SK-N-SH (cell line): ENCODE measurements at regions not wholly inside any gene's neighbourhood (a gene's known extent, or its start where the extent isn't known, plus 50 kb on each side); places are given as distances from the start of the nearest gene placed in this dataset.
A peak's percentile ranks its signal among the peaks of the same experiment; 100 is the strongest.

Source experiments
- CTCF ChIA-PET: fragments of 300-600, 350-600 bp; formaldehyde crosslinking; extraction: SDS; loops from one replicate; lab custom pipeline; 2021; lab: Yijun Ruan, JAX
- POLR2A ChIA-PET: fragments of 350-600 bp; sonication (Branson Sonifier 250); formaldehyde crosslinking; extraction: SDS; loops from one replicate; lab custom pipeline; 2020; ENCODE audit warnings: antibody characterized with exemption, inconsistent platforms; lab: Yijun Ruan, JAX
- DNase-seq: peaks from one replicate; pipeline ENCODE4 v3.0.0; 2012
- H2AFZ ChIP-seq: fragments of 200-600 bp; sonication (generic); 2 replicates; pipeline ENCODE4 v1.8.1; 2016; ENCODE audit warnings: antibody characterized with exemption, mild to moderate bottlenecking, low read depth
- H3F3A ChIP-seq: fragments of 200-600 bp; sonication (generic); replicated peaks from 2 replicates; pipeline ENCODE3; 2016; ENCODE audit warnings: antibody characterized with exemption, mild to moderate bottlenecking; ENCODE audit not compliant: insufficient read depth
- H3K27ac ChIP-seq, 2 experiments: fragments of 200-500 bp in 1 of 2; fragments of 200-600 bp in 1 of 2; sonication (Bioruptor generic) in 1 of 2; sonication (generic), shearing (Covaris generic) in 1 of 2; 2 replicates each; pipeline versions ENCODE4 v1.5.1 to v1.6.1; 2014 to 2016; ENCODE audit warnings: low read depth in 2 of 2, inconsistent platforms in 1 of 2, low read length in 1 of 2, mild to moderate bottlenecking in 1 of 2, mixed read lengths in 1 of 2
- H3K27me3 ChIP-seq: fragments of 200-600 bp; sonication (generic), shearing (Covaris generic); 2 replicates; pipeline ENCODE4 v1.6.1; 2016; ENCODE audit warnings: mixed run types; ENCODE audit not compliant: insufficient read depth
- H3K36me3 ChIP-seq, 2 experiments: fragments of 200-500 bp in 1 of 2; fragments of 200-600 bp in 1 of 2; sonication (Bioruptor generic) in 1 of 2; sonication (generic) in 1 of 2; replicated peaks in 1 of 2; 2 replicates each; pipeline versions ENCODE3 to v1.5.1; 2014 to 2016; ENCODE audit warnings: low read length in 1 of 2, mild to moderate bottlenecking in 1 of 2; ENCODE audit not compliant: insufficient read depth in 2 of 2, control insufficient read depth in 1 of 2
- H3K4me1 ChIP-seq, 2 experiments: fragments of 200-500 bp in 1 of 2; fragments of 200-600 bp in 1 of 2; sonication (Bioruptor generic) in 1 of 2; sonication (generic), shearing (Covaris generic) in 1 of 2; 2 replicates each; pipeline versions ENCODE4 v1.5.1 to v1.6.1; 2014 to 2016; ENCODE audit warnings: low read depth in 1 of 2, low read length in 1 of 2, mixed run types in 1 of 2; ENCODE audit not compliant: insufficient read depth in 2 of 2, control insufficient read depth in 1 of 2
- H3K4me2 ChIP-seq: fragments of 200-600 bp; sonication (generic), shearing (Covaris generic); 2 replicates; pipeline ENCODE4 v1.6.1; 2017; ENCODE audit warnings: mixed run types
- H3K4me3 ChIP-seq, 2 experiments: fragments of 200-500 bp in 1 of 2; fragments of 200-600 bp in 1 of 2; sonication (Bioruptor generic) in 1 of 2; sonication (generic), shearing (Covaris generic) in 1 of 2; 2 replicates each; pipeline versions ENCODE4 v1.5.1 to v1.8.1; 2014 to 2016; ENCODE audit warnings: low read depth in 2 of 2, inconsistent platforms in 1 of 2, low read length in 1 of 2, mild to moderate bottlenecking in 1 of 2, mixed read lengths in 1 of 2, moderate library complexity in 1 of 2
- H3K79me2 ChIP-seq: fragments of 200-600 bp; sonication (generic); 2 replicates; pipeline ENCODE4 v1.8.1; 2017; ENCODE audit warnings: mild to moderate bottlenecking; ENCODE audit not compliant: insufficient read depth
- H3K9ac ChIP-seq: fragments of 200-600 bp; sonication (generic); 2 replicates; pipeline ENCODE4 v1.6.1; 2017; ENCODE audit warnings: mixed run types
- H3K9me2 ChIP-seq: fragments of 200-600 bp; sonication (generic); 2 replicates; pipeline ENCODE4 v1.6.1; 2017; ENCODE audit warnings: mixed run types
- H3K9me3 ChIP-seq: fragments of 200-600 bp; sonication (generic); 2 replicates; pipeline ENCODE4 v1.6.1; 2017; ENCODE audit warnings: mixed run types, mild to moderate bottlenecking, moderate library complexity
- H4K20me1 ChIP-seq: fragments of 200-600 bp; sonication (generic); 2 replicates; pipeline ENCODE4 v1.6.1; 2017; ENCODE audit warnings: mild to moderate bottlenecking, mixed run types; ENCODE audit not compliant: insufficient read depth
- CHD2 ChIP-seq: fragments of 150-350 bp; IDR thresholded peaks from 2 replicates; pipeline ENCODE4 v1.6.1; 2018; ENCODE audit warnings: low read length; ENCODE audit not compliant: partially characterized antibody
- ELF1 ChIP-seq: IDR thresholded peaks from 2 replicates; pipeline ENCODE4 v1.4.0; 2012
- FOXJ3 ChIP-seq: sonication (generic); formaldehyde crosslinking; IDR thresholded peaks from 2 replicates; pipeline ENCODE4 v1.5.1; 2020; ENCODE audit warnings: mild to moderate bottlenecking, missing genetic modification reagents
- FOXM1 ChIP-seq: IDR thresholded peaks from 2 replicates; pipeline ENCODE4 v1.4.0; 2012; ENCODE audit warnings: low read depth, mild to moderate bottlenecking
- GATA2 ChIP-seq: sonication (generic); formaldehyde crosslinking; IDR thresholded peaks from 2 replicates; pipeline ENCODE4 v1.5.0; 2020; ENCODE audit warnings: mild to moderate bottlenecking, missing genetic modification reagents
- JUND ChIP-seq: IDR thresholded peaks from 2 replicates; pipeline ENCODE4 v1.4.0; 2012
- MEF2A ChIP-seq: IDR thresholded peaks from 2 replicates; pipeline ENCODE4 v1.4.0; 2012; ENCODE audit warnings: low read depth, borderline replicate concordance
- MXI1 ChIP-seq: IDR thresholded peaks from 2 replicates; pipeline ENCODE4 v1.6.1; 2012; ENCODE audit warnings: mild to moderate bottlenecking, low read depth, low read length, improper control_type of control experiment
- SMC3 ChIP-seq: IDR thresholded peaks from 2 replicates; pipeline ENCODE4 v1.6.1; 2012; ENCODE audit warnings: low read depth, low read length, improper control_type of control experiment
- TAF1 ChIP-seq: IDR thresholded peaks from 2 replicates; pipeline ENCODE4 v1.6.1; 2012; ENCODE audit warnings: low read depth, mild to moderate bottlenecking, low read length, moderate library complexity, borderline replicate concordance
- TCF12 ChIP-seq: IDR thresholded peaks from 2 replicates; pipeline ENCODE4 v1.4.0; 2012
- USF1 ChIP-seq: IDR thresholded peaks from 2 replicates; pipeline ENCODE4 v1.4.0; 2012; ENCODE audit warnings: low read depth, borderline replicate concordance
- WGBS: methylation state at CpG from one replicate; pipeline ENCODE4 v1.1.6; 2017; ENCODE audit warnings: low lambda C conversion rate; 5-methylcytosine and 5-hydroxymethylcytosine counted together

- Histone ChIP-seq H3K27ac (no peak overlapping the region), H3K9me3 (no peaks in the 10 kb centered on the region), H3K36me3 (no peaks in the 10 kb centered on the region), H3K79me2 (no peaks in the 10 kb centered on the region), H3K4me2 (no peak overlapping the region), H2AFZ (no peak overlapping the region), H3K4me3 (no peak overlapping the region), H3K9ac (no peak overlapping the region), H4K20me1 (no peaks in the 10 kb centered on the region), H3F3A (no peaks in the 10 kb centered on the region), H3K4me1 (no peaks in the 10 kb centered on the region), H3K9me2 (no peaks in the 10 kb centered on the region), H3K27me3 (peaks cover 7% of the 10 kb centered on the region; the same call in 1 of the 2 replicates)
- 26% methylated on average over 6 of the region's 6 CpGs for WGBS
- DNase-seq: no peak
- CTCF ChIA-PET: interaction anchor here (1.0 kb wide), 1 partner anchor 115 kb away, joined by 3 read pairs; no protein-coding TSS in a partner anchor
- no peak for TF ChIP-seq USF1
- POLR2A ChIA-PET: no interaction called here
Observed at GRCh38 chr2:219851169-219851568, 223.7 kb downstream of the SLC4A3 start.

GRCh38 chr2:219851801-219852481 lies 224.5 kb downstream of the SLC4A3 start:
- H3K4me2 ChIP-seq: 0 out of 2 replicates have a peak overlapping the region, but pooled peaks have one; percentile 11
- H3K79me2 ChIP-seq: no peaks in the 10 kb centered on the region
- H3K36me3 ChIP-seq: no peaks in the 10 kb centered on the region
- H3K27ac ChIP-seq: no peak overlapping the region
- 9% methylated on average over 19 of the region's 22 CpGs for WGBS
- H3K4me1 ChIP-seq: no peaks in the 10 kb centered on the region
- DNase-seq: no peak
- no peak overlapping the region for H3K9ac ChIP-seq
- peak overlapping the region; percentile 14 to 39; a peak in 1 of 4 replicates for H3K4me3 ChIP-seq
- peaks cover 7% of the 10 kb centered on the region; the same call in 1 of the 2 replicates for H3K27me3 ChIP-seq
- POLR2A ChIA-PET: no interaction called here
- no peaks in the 10 kb centered on the region for H3F3A ChIP-seq
- CTCF ChIA-PET: no interaction called here
- no peak overlapping the region for H2AFZ ChIP-seq
- no peaks in the 10 kb centered on the region for H3K9me3 ChIP-seq
- H4K20me1 ChIP-seq: no peaks in the 10 kb centered on the region
- H3K9me2 ChIP-seq: no peaks in the 10 kb centered on the region
- TF ChIP-seq MXI1 (no peak), CHD2 (no peak)

- Histone ChIP-seq H3K4me2 (no peak overlapping the region), H3K9ac (no peak overlapping the region), H3K9me2 (no peaks in the 10 kb centered on the region), H3K9me3 (no peaks in the 10 kb centered on the region), H3F3A (no peaks in the 10 kb centered on the region), H3K79me2 (no peaks in the 10 kb centered on the region), H3K4me1 (no peaks in the 10 kb centered on the region), H2AFZ (no peak overlapping the region), H3K4me3 (no peak overlapping the region), H3K27me3 (peaks cover 7% of the 10 kb centered on the region; the same call in 1 of the 2 replicates), H4K20me1 (no peaks in the 10 kb centered on the region), H3K27ac (no peak overlapping the region), H3K36me3 (no peaks in the 10 kb centered on the region)
- DNase-seq: no peak
- TF ChIP-seq SMC3 (no peak), FOXJ3 (no peak), ELF1 (no peak), FOXM1 (no peak), JUND (no peak), GATA2 (no peak), USF1 (no peak), TCF12 (no peak), MEF2A (no peak), TAF1 (no peak)
- POLR2A ChIA-PET: no interaction called here
- CTCF ChIA-PET: interaction anchor here (2.3 kb wide), 1 partner anchor 17 kb away, joined by 8 read pairs; no protein-coding TSS in a partner anchor
- WGBS: 42% methylated on average over 12 of the region's 12 CpGs
Observed at GRCh38 chr2:219852626-219853025, 225.2 kb downstream of the SLC4A3 start.
